NT2/D1 (cell line): ENCODE measurements at regions not wholly inside any gene's neighbourhood (a gene's known extent, or its start where the extent isn't known, plus 50 kb on each side); places are given as distances from the start of the nearest gene placed in this dataset.
"Not testable (repeated sequence)": the region's sequence is repeated elsewhere in the genome, so short reads cannot be mapped to it uniquely, and the experiment has no call there.

Source experiments
- SUZ12 ChIP-seq: IDR thresholded peaks from 2 replicates; pipeline ENCODE4 v1.6.1; 2011; ENCODE audit not compliant: insufficient read length, insufficient read depth; ENCODE audit errors: extremely low read depth
- YY1 ChIP-seq: IDR thresholded peaks from 2 replicates; pipeline ENCODE4 v1.6.1; 2011; ENCODE audit not compliant: insufficient read length, insufficient read depth
- ZNF274 ChIP-seq: IDR thresholded peaks from 2 replicates; pipeline ENCODE4 v1.6.1; 2011; ENCODE audit warnings: mild to moderate bottlenecking, low read depth, low read length

GRCh38 chr9:124089631-124090488 is 78.3 kb downstream of the LHX2 start:
- TF ChIP-seq ZNF274, YY1, SUZ12: not testable (repeated sequence)
